Amniotic stem cell (primary cell): ENCODE measurements at regions not wholly inside any gene's neighbourhood (a gene's known extent, or its start where the extent isn't known, plus 50 kb on each side); places are given as distances from the start of the nearest gene placed in this dataset.

Source experiments
- DNase-seq: peaks from one replicate; lab custom pipeline; 2025; lab: John Stamatoyannopoulos, UW

DNA sequence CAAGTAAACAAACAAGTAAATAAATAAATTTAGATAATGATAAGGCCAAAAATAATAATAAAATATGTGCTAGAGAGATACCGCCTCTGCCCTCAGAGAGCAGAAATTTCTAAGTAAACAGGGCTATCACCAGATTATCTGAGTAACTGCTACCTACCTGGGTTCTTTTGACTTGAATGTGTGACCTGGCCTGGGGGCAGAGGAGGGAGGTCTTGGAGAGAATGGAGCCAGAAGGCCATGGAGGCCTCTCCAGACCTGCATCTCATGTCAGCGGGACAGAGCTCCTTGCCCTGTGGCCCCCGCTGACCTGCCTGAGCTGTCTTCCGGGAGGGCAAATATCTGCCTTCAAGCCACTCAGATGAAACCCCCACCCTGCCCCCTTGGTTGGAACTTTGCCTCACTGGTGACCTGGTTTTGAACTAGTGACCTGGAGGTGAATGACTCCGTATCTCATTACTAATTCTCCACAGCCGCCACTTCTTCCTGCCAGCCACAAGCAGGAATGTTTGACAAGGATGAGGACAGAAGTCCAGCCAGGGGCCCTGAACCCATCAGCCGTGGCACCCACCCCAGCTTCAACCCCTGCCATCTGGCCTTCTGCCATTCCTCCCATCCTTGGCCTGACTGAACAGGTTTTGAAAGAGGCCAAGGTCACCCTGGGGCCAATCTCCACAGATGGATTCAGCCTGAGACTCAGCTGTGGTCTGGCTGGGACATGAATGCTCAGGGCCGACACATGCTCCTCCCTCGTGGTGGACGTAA is 86.8 kb upstream of the PARP11 start:
- DNase-seq: no peak

DNA sequence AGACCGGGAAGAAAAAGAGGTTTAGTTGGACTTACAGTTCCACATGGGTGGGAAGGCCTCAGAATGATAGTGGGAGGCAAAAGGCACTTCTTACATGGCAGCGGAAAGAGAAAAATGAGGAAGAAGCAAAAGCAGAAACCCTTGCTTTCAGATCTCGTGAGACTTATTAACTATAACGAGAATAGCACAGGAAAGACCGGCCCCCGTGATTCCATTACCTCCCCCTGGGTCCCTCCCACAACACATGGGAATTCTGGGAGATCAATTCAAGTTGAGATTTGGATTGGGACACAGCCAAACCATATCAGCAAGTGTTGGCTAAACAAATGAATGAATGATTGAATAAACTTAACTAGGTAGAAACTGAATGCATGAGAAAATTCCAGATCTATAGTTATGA is 85.3 kb upstream of the PARP11 start:
- no peak for DNase-seq

DNA sequence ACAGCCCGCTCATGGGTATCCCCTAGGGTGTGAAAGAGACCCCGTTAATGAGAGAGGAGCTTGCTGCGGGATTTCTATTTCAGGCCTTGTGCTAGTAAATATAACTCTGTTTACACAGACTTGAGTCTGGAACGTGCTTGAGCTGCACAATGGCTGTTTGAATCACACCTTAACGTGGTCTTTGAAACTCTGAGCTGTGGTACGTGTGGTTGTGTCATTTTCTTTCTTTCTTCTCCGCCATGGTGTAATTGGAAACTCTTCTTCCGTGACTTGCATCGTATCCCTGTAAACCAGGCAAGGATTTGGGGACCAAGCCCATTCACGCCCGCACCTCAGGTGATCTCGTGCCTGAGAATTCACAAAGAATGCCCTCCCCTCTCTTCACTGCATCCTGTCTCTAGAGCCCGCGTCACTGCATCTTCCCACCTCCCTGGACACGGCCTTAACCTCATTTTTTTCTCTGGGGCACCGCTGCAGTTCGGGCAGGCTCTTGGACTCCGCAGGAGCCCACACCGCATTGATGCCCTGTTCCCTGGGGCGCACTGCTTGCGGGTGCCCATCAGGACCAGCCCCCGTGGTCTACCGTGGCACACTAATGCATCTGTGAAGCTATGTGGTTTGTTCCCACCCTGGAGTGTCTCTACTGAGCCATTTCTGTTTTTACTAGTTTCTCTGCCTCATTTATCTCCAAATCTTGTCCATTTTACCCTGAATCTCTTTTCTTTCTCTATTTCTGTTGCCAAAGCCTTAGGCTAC is 78.4 kb upstream of the PARP11 start:
- DNase-seq: no peak

DNA sequence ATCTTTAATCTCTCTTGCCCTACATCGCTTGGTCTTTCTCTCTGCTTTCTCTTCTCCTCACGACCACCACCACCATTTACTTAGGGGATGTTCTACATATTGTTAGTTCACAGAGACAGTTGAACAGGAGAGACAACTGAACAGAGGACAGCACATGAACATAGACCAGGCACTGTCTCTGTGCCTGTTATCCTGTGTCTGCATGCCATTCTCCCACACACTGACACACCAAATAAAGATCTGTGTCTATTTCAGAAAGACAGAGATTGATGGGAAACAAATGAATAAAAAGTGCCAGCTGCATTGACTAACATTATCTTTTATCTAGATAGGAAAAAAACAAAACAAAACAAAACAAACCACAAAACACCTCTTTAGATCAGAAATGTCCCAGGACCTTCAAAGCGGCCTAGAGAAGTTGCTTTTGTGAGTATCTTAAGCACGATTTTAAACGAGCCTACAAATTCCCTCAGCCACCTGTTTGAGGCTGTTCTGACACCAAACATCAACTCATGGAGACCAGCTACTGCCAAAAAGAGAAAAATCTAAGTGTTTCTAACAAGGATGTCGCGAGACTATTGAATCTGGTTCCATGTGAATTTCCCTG is 77.6 kb upstream of the PARP11 start:
- no peak for DNase-seq

DNA sequence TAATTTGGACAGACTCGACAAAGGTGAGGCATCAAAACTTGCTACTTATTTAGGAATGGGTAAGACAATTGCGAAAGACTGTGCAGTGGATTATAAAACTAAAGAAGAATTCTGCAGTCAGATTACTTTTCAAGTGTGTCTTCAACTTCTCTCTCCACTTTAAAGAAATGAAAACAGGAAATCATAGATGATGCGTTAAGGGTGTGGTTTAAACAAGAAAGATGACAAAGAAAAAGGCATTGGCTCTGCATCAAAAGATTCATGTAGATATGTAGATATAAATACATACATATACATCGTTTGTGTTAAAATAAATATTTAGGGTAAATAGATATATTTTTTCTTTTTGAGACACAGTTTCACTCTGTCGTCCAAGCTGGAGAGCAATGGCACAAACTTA is 74.6 kb upstream of the PARP11 start:
- DNase-seq: no peak

DNA sequence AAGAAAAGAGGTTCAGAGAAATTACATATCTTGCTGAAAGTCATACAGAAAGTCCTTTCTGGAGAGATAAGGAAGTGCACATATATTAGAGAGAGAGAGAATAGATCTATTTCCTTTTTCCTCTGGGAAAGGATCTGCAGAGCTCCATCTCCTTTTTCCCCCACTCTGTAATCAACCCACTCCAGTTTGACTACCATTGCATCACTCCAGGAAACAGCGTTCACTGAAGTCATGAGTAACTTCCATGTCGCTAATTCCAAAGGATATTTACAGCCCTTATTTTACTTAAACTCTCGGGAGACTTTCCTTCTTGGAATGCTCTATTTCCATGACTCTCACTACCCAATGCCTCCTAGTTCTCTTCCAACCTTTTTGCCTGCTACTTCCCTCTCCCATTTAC is 72.5 kb upstream of the PARP11 start:
- no peak for DNase-seq

DNA sequence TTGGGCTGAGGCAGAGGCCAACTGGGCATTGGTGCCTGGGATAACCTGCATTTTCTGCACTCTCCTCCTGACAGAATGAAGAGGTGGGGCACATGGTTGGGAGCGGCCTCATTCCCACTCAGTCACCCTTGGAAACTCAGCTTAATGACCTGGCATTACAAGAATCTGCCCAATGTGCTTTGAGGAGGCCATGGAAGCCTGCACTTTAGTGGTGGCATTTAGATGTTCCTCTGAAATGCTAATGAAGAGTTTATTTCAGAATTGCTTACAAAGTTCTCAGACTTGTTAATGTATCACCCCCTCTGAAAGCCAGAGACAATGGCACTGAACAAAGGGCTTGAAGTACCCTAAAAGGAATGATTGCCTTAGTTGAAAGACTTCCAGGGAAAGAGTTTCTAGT is 71.4 kb upstream of the PARP11 start:
- DNase-seq: no peak

DNA sequence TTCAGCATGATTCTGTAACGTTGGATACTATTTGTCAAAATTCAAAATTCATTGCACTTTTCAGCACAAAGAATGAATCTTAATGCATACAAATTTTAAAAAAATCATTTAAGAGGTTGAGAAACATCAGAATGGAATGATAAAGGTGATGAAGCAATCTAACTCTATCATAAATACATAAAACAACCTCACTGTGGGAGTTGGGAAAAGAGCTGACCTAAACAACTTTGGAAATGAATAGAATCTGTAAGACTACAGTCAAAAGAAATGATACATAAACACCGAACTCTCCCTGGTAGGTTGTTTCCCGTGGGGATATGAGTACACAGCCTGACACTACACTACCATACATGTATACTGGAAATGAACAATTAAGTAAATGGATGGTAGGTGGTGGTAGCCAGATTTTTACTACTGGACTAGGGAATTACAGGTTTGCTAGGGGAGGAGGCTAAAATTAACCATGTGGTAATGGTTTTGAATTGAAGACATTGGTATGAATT is 64.9 kb upstream of the PARP11 start:
- no peak for DNase-seq

DNA sequence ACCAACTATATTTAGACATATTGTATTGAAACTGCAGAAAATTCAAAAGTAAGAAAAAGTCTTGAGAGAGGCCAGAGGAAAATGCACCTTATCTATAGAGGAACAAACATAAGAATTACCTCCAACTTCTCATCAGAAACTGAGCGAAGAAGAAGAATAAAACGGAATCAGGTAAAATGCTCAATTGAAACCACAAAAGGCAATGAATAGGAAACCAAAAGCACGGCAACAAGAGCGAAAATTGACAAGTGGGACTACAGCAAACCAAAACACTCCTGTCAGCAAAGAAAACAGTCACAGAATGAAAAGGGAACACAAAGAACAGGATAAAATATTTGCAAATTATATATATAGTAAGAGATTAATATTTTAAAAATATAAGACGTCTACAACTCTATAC is 61.9 kb upstream of the PARP11 start:
- DNase-seq: no peak

DNA sequence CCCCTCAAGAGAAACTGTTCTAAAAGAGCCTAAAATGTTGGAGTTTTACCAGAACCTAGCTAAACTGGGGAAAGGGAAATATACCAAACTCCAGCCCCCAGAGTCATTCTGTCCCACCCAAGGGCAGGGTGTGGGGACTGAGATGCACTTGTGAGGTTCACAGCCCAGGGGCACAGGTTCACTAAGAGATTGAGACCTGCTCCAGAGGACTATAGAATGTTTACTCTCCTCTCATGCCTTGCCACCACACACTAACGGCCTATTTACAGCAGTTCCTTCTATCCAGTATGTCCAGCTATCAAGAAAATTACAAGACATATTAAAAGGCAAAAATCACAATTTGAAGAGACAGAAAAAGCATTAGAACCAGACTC is 60.6 kb upstream of the PARP11 start:
- no peak for DNase-seq

DNA sequence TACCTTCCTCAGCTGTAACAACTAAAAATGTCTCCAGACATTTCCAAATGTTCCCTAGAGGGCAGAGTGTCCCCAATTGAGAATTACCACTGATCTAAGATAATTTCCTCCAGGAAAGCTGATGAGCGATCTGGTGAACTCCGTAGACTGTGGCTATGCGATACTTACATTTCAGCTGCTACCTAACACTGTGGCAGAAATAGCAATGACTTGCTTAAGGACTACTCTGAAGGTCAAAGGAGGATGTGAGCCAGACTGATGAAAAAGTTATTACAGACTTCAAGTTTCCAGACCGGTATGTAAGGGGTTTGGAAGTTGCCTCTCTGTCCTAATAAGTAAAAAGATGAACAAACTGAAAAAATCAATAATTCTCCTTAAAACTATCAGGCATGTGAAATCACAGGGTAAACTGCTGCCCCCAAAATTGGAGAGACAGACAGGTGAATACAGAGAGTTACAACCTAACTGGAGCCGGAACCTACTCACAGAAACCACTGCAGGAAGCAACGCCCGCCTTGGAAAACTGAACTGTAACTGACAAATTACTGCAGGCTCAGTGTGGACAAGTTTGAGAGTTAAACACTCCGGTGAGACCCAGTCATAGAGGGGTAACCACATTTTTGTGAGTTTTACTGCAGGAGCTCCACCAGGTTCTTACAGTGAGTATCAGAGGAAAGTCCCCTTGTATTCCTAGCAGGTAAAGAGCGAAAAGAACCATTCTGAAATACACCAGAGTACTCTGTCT is 60.0 kb upstream of the PARP11 start:
- DNase-seq: no peak

DNA sequence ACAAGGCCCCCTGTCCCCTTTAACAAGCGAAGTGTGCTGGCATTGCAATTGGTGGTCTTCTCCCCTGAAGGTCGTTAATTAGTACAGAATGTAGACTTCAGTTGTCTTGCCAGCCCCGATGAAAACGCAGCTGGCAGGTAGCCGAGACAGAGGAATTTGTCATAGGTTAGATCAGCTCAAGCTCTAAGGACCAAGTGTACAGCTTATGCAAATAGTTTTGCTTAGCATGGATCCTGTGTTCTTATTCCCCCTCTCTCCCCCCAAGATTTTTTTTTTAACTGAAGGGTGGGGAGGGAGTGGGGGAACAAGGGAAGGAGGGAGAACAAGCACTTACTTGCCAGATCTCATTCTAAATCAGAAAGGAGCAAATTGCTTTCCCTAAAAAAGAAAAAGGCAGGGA is 58.6 kb upstream of the PARP11 start:
- no peak for DNase-seq

DNA sequence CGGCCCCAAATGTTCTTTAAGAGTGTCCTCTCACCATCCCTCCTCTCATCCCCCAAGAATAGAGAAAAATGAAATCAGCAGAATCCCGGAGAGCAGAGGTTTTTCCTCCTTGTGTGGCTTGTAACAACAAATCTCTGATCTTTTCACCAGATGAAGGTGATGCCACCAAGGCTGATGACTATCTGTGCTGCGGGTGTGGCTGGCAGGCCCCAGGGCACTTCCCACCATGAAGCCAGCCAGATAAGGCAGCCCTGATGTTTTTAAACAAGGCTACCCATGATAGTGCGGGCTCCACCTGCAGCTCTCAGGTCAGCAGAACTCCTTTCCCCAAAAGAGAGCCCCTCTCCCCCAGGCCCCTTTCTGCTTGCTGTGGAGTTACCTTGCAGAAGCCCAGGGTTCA is 58.0 kb upstream of the PARP11 start:
- no peak for DNase-seq

DNA sequence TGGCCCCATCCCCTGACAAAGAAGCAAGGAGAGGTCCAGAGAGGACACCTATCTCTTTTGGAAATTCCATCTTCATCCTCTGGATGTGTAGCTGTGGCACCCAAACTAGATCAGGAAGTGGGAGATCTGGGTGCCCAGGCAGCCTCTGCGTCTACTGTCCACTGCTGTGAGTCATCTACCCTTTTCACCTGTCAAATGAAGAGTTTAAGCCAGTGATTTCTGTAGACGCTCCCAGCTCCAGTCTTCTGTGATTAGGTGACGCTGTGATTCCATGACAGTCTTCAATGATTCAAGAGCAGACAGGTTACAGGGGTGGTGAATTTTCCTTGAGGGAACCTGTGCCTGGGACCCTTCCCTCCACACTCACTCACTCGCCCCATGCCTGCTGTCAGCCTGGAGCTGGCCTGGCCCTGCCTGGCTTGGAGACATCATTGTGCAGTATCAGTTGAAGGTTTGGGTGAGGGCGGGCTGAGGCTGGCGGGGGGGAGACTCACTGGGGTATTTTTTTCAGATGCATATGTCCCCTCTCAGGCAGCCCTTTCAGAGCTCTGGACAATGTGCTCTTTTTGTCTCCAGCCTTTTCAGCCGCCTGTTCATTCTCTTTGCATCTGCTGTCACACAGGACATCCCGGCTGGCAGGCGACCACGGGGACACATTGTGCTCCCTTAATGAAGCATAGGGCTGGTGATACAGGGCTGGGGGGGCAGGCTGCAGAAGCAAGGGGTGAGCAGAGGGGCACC is 56.8 kb upstream of the PARP11 start:
- no peak for DNase-seq

DNA sequence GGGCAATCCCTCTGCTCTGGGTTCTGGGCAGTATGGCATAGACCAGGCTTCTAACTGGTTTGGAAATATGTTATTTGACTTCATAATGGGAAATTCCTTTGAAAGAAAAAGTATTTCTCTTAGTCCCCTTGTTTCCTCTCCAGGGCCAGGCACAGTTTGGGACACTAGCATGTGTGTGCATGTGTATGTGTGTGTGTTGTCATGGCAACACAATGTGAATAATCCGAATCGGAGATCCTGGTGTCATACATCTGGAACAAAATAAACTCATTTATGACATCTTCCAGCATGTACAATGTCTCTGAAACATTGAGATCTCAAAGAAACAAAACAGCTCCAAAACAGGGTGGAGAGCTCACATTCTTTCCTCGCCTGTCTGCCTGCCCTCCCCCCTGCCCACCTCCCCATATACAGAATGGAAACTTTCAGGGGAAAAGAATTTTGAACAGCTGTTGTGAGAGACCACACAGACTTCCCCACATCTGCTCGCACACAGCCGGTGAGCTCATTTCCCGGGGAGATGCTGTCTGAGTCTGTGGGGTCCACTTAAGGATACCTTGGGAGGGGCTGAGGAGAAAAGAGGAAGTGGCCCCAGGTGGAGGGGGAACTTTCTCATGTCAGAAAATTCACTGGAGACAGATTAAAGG is 55.5 kb upstream of the PARP11 start:
- no peak for DNase-seq

DNA sequence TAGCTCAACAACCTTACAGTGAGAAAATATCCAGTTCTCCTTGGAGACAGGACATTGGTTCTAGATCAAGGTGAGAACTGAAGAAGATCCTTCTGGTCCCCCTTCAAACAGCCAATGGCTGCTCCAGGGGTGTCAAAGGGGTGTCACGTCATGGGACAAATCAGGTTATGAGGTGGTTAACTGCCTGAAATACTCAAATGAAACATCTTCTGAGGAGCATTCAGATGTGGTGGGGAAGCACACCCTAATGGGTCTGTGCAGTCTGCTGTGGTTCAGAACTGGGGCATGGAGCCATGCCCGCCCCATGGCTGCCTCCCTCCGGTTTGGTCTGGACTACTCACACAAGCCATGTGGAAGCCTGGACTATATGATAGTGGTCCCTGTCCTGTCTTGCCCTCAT is 52.4 kb upstream of the PARP11 start:
- no peak for DNase-seq

DNA sequence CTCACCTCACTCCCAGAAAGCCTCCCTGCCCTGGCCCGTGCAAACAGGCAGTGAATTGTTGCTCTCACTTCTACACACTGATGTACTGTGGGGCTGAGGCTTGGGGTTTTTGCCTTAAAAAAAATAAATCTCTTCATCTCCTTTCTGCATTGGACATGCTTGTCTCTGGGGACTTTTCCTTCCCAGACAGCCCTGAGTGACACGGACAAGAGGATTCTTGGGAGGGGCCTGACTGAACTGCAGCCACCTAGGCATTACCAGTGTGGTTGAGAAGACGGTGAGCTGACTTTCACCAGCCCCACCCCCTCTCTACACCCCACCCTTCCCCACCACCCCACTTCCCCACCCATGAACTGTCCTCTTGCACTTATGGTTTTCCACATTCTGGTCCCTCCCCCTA is 51.6 kb upstream of the PARP11 start:
- DNase-seq: no peak

DNA sequence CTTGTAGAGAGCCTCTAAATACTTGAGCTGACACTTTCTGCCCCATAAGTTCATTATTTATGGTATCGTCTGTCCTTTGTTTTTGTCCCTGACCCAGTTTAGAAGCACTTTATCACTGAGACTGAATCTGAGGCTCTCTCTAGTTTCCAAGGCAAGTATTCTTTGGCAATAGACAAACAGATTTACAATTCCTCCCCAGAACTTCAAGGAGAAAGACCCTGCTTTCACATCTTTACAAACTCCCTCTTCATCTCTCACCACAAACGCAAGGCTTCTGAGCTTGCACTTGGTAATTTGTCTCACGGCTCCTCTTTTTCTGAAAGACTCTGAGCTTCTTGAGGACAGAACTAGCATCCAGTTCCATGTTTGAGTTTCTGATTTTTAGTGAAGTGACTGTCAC is 49.8 kb upstream of the PARP11 start:
- no peak for DNase-seq
